ENCODE measurements at regions not wholly inside any gene's neighbourhood (a gene's known extent, or its start where the extent isn't known, plus 50 kb on each side); places are given as distances from the start of the nearest gene placed in this dataset.

DNA sequence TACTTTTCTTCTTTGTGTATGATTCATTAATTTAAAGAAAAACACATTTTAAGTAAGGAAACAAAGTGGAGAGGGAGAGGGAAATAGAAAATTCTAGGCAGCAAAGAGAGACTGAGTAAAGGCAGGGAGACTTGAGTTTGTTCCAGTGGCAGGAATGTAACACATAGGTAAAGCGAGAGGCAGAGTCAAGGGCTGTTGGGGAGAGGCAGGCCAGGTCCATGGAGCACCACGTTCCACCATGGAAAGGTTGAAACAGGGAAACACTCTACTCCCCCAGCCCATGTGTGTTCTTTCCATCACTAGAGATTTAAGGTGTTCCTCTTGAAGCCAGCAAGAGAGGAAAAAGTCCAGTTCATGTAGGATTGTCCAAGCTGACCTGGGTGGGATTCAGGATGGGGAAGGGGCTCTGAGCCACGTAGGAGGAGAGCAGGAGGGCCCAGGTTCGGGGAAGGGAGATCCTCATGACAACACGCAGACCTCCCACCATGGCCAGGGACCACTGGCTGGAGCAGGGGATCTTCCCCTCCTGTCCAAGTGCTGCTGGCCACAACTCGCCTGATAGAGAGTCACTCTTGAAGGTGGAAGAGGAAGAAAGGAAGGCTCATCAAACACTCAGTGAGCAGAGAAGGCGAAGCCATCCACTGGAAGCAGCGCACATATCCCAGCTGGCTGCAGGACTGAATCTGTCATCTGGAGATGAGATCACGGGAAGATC lies 666.4 kb upstream of the MKI67 start:
- Histone ChIP-seq H3K4me1 (ENCODE audit: control insufficient read depth, extremely low read depth, insufficient read depth, low read length) (no peaks in the 10 kb centered on the region), H3K79me2 (ENCODE audit: control insufficient read depth, insufficient read depth, low read length) (no peaks in the 10 kb centered on the region), H2AFZ (ENCODE audit: low read depth, low read length) (no peak overlapping the region), H3K27ac (ENCODE audit: insufficient read depth, low read depth, low read length) (no peak overlapping the region), H3K9me3 (replicated peaks; ENCODE audit: control insufficient read depth, insufficient read depth, low read length) (peaks cover 1% of the 10 kb centered on the region), H3K4me2 (ENCODE audit: insufficient read depth, low read length) (no peak overlapping the region), H4K20me1 (replicated peaks; ENCODE audit: control insufficient read depth, extremely low read depth, insufficient read depth, low read length) (no peaks in the 10 kb centered on the region), H3K9ac (replicated peaks; ENCODE audit: extremely low read depth, insufficient read depth, low read length) (no peak overlapping the region), H3K36me3 (ENCODE audit: control insufficient read depth in 2 of 2, extremely low read depth in 1 of 2, insufficient read depth in 2 of 2, low read length in 2 of 2) (no peaks in the 10 kb centered on the region), H3K4me3 (replicated peaks in 1 of 3; ENCODE audit: insufficient read depth in 1 of 3, low read depth in 1 of 3, low read length in 3 of 3) (no peak overlapping the region), H3K9me1 (replicated peaks; ENCODE audit: control insufficient read depth, extremely low read depth, insufficient read depth, low read length) (no peaks in the 10 kb centered on the region), H3K27me3 (ENCODE audit: control insufficient read depth in 2 of 2, insufficient read depth in 2 of 2, low read length in 2 of 2) (no peaks in the 10 kb centered on the region)
- TF ChIP-seq GATA2 (IDR thresholded peaks at IDR 0.05; ENCODE audit: insufficient read depth, insufficient read length, low read depth, low read length) (no peak), CTCF (IDR thresholded peaks at IDR 0.05; ENCODE audit: extremely low read depth in 1 of 2, insufficient read depth in 1 of 2, low read depth in 1 of 2, low read length in 2 of 2) (no peak), JUN (IDR thresholded peaks at IDR 0.05; ENCODE audit: borderline replicate concordance, insufficient read depth, insufficient read length, low read depth) (no peak), POLR2A (IDR thresholded peaks at IDR 0.05; ENCODE audit: low read depth, low read length) (no peak), POLR2AphosphoS5 (IDR thresholded peaks at IDR 0.05; ENCODE audit: insufficient read depth, low read depth, low read length) (no peak), MYC (IDR thresholded peaks at IDR 0.05; ENCODE audit: low read depth, low read length) (no peak), FOS (IDR thresholded peaks at IDR 0.05; ENCODE audit: borderline replicate concordance, insufficient read depth, low read length) (no peak), EZH2 (IDR thresholded peaks at IDR 0.05; ENCODE audit: borderline replicate concordance, low read depth, low read length, severe bottlenecking) (no peak)
- TF ChIP-seq, protein P1, sequence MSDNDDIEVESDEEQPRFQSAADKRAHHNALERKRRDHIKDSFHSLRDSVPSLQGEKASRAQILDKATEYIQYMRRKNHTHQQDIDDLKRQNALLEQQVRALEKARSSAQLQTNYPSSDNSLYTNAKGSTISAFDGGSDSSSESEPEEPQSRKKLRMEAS (IDR thresholded peaks at IDR 0.05; ENCODE audit: insufficient read depth, insufficient read length): no peak
- dilution Hi-C loops (cut with MboI; ENCODE audit: extremely low pct_ligation_motif_present, low sequenced_read_pairs) (no loop called here), intact Hi-C loops (cut with micrococcal nuclease) (no loop called here)
- ChIA-PET POLR2A (no interaction called here), CTCF (no interaction called here)
- DNase-seq (ENCODE audit: low read depth, low spot score): no peak
- FAIRE-seq: no peak
- no TSS peak for BruUV-seq (replicated peaks)
